GM19239 (cell line): ENCODE measurements at regions not wholly inside any gene's neighbourhood (a gene's known extent, or its start where the extent isn't known, plus 50 kb on each side); places are given as distances from the start of the nearest gene placed in this dataset.
"Not testable (repeated sequence)": the region's sequence is repeated elsewhere in the genome, so short reads cannot be mapped to it uniquely, and the experiment has no call there.

Experiments
- DNase-seq: peaks from one replicate; pipeline ENCODE4 v3.0.0; 2011; ENCODE audit warnings: low spot score; ENCODE audit not compliant: insufficient read length
- FAIRE-seq: peaks from 2 replicates; lab custom pipeline; 2011; peaks lifted over from hg19 to GRCh38; lab: Jason Lieb, UNC

DNA sequence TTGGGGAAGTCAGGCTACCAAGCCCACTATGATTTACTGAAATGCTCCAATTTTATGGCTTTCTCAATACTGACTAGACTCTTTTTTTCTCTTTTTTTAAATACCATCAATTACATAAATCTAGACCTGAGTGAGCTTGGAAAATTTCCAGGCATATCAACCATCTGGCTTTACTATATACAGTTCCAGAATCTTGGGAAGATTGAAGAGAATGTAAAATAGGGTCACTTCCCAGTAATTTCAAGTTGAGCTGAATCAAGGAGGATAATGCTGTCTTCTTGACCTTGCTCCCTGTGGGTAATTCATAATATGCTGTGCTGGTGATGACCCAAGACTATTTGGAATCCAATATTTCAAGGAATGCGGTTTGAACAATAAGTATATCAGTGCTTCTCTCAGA is 108.1 kb downstream of the MAP3K21 start:
- FAIRE-seq (no peak), DNase-seq (no peak)

DNA sequence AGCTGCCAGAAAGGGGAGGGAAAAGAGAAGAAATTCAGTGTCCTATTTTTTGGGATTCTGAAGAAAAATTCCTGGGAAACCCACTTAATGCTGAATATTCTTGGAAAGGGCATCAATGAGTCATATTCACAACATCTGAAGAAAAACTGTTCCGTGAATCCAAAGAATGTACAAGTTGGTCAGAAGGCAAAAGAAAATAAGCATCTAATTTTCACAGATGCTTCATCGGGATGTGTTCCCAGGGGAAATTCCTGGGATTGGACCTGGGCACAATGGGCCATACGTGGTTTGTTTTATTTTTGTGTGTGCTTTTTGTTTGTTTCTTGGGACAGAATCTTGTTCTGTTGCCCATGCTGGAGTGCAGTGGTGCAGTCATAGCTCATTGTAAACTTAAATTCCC is 112.2 kb downstream of the MAP3K21 start:
- FAIRE-seq (no peak), DNase-seq (no peak)

DNA sequence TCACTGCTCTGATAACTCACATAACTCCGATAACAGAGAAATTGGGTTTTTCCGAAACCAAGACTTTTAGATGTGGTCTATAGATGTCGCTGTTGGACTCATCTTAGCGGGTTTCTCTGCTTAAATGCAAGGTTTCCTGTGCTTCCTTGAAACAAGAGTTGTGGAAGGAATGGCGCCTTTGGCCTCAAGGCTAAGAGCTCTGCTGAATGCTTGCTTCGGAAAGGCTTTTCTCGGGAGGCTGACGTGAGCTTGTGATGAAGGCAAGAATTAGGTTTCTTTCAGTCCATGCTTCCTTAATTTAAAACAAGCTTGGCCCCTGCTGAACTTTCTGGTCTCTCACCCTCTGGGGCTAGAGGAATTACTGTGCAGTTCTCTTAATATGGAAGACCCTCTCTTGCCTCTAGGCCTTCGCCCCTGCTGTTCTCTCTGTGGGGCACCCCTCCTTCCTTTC is 113.5 kb downstream of the MAP3K21 start:
- DNase-seq = no peak
- peak; percentile 79 for FAIRE-seq

DNA sequence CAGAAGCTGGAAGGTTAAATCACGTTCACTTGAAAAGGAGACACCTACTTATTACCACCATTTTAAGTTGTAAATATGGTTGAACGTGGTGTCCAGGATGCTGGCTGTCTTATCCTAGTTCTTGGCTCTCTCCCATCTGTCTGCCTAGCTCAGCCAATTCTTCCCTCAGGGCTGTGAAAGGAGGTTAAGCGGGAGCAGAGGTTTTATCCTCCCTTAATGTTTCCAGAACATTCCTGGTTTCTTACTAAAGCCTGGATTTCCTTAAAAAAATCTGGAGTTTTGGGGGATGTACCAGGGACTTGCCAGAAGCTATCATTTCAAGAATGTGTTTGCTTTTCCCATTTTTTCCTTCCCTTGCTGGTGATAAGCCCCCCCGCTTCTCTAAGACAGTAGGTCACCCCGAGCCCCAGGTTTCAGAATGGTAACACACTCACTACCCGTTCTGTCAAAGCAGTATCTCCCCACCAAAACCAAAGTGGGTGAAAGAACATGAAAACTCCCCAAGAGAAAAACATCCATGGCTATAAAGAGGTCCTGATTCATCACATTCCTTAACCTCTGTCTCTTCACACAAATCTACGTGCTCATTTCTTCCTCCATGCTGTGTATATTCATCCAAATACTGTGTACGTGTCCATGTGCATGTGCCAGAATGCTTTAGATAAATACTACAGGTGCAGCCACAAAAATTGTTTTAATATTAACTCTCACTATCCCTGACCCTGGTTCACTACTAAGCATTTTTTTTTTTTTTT is 114.7 kb downstream of the MAP3K21 start:
- DNase-seq (no peak), FAIRE-seq (no peak)

- FAIRE-seq (no peak), DNase-seq (no peak)
Observed at GRCh38 chr1:233443040-233443760, 115.7 kb downstream of the MAP3K21 start.

DNA sequence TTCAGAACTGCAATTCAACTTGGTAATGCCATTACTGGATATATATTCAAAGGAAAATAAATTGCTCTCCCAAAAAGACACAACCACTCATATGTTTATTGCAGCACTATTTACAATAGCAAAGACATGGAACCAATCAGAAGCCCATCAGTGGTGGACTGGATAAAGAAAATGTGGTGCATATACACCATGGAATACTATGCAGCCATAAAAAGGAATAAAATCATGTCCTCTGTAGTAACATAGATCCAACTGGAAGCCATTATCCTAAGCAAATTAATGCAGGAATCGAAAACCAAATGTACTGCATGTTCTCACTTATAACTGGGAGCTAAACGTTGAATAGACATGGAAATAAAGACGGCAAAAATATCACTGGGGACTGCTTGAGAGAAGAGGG is 117.0 kb downstream of the MAP3K21 start:
- FAIRE-seq = no peak
- DNase-seq = no peak

DNA sequence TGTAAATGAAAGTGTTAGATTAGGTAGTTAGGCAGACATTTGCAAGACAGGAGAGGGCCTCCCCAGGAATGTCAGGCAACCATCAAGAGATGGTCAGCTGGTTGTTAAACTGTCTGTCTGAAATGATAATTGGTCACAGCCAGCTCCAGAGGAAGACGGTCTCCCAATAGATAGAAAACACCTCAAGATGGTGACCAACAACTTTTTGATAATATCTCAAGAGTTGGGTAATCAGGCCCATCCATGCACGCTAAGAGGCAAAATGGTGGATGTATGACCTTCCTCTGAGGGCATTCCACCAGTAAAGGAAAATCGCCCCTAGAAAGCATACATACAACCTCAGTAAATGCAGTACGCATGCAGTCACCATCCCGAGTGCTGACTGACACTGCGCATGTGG is 118.2 kb downstream of the MAP3K21 start:
- no peak for FAIRE-seq
- no peak for DNase-seq

GRCh38 chr1:233446935-233447334 is 119.4 kb downstream of the MAP3K21 start:
- DNase-seq = no peak
- FAIRE-seq = no peak

DNA sequence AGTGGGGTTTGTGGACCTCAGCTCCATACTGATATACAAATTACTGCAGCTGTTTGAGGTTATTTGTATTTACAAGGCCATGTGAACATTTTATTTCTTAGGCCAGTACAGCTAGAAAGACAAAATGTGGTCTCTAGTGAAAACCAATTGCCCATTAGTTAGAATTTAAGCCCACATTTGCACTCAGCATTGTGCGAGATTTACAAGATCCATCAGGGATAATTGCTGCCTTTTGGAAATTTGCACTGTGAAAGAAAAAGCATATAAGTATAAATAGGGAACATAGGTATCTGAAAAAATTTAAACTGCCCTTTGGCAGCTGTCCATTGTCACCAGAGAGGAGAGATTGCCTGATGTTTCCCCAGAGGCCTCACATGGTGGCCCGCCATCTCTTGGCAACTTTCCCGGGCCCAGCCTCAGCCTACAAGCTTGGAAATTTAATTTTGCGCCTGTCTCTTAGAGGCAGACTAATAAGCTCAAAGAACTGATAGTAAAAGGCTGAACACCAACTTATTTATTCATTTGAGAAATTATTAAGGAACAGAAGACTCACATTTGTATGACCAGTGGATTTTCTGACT is 120.7 kb downstream of the MAP3K21 start:
- DNase-seq (no peak), FAIRE-seq (no peak)

DNA sequence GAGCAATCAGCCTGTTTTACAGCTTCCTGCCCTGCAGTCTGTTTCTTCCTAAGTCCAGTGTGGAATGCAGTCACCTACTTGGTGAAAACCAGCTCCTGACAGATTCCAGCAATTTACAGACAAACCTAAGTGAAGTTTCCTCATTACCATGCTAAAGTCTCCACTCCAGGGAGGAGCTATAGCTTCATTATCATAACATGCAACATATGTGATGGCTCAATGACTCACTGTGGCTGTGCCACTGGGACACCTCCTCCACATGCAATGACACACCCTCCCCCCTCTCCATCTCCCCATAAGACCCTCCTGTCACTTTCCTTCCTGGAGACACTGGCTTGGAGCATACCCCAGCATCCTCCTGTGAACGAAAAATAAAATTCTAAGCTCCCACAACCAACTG is 125.2 kb downstream of the MAP3K21 start:
- FAIRE-seq (no peak), DNase-seq (no peak)

- DNase-seq = no peak
- FAIRE-seq = no peak
Observed at GRCh38 chr1:233453433-233454200, 126.1 kb downstream of the MAP3K21 start.

- FAIRE-seq = no peak
- DNase-seq = no peak
Observed at GRCh38 chr1:233459470-233459945, 132.0 kb downstream of the MAP3K21 start.

DNA sequence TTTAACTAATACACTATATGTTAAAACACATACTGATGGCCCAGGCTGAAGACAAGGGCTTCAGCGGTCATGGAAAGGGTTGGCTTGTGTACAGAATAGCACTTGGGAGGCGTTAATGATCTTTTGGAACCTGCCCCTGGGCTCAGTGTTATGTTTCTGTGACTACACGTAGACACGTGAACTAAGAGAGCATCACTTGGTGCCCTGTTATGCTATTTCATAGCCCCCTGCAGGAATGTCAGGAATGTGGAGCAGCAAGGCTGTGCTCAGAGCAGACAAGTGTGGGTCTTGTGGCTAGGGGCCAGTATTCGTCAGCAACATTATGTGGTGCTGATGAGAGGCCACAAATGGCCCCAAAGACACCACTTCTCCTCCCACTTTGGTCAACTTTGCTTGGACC is 132.4 kb downstream of the MAP3K21 start:
- FAIRE-seq = no peak
- DNase-seq = no peak

- FAIRE-seq (no peak), DNase-seq (no peak)
Observed at GRCh38 chr1:233460692-233461091, 133.2 kb downstream of the MAP3K21 start.

GRCh38 chr1:233461847-233462246 is 134.3 kb downstream of the MAP3K21 start:
- DNase-seq (no peak), FAIRE-seq (no peak)

DNA sequence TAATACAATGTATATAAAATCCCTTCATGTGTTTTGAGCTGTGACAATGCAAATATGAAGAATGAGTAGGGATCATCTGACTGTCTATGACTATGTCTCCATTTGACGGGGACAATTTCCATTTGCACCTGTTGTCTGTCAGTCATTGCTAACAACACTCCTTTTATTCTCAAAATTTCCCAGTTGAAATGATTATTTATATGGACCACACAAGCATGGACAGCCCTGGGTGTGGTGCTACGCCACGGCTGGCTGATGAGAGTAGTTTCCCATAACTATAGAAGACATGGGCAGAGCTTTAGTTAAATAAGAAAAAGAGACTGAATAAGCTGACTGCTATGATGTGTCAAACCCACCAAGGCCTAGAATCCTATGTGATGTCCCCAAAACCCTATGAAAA is 135.8 kb downstream of the MAP3K21 start:
- FAIRE-seq (no peak), DNase-seq (no peak)

GRCh38 chr1:233465745-233466343 is 138.3 kb downstream of the MAP3K21 start:
- FAIRE-seq (no peak), DNase-seq (no peak)

DNA sequence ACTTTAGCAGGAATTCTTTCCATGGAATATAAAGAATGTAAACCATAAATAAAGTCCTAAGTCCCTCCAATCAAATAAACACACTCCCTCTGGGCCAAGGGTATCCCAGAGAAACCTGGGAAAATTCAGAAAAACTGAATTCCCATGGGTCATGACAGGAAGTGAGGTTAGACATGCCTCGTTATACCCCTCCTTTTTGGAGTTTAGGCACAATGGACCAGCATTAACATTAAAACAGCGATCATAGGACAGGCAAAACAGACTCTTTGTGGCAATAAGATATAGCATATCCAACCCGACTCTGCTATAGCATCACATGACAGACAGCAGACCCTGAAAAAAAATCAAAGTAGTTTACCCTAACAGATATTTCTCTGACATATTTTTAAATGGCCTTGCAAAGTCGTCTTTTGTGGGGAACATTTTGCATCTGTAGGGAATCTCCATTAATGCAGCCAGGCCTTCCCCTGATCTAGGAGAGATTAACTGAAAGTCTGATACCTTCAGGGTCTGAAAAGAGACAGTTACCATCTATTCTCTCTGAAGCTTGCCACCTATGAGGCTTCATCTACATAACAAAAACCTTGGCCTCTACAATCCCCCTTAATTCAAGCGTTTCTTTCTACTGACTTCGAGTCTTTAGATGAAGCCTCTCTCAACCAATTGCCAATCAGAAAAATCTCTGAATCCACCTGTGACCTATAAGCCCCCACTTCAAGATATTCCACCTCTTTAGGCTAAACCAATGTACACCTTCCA is 143.0 kb upstream of the KCNK1 start:
- no peak for DNase-seq
- FAIRE-seq = no peak

DNA sequence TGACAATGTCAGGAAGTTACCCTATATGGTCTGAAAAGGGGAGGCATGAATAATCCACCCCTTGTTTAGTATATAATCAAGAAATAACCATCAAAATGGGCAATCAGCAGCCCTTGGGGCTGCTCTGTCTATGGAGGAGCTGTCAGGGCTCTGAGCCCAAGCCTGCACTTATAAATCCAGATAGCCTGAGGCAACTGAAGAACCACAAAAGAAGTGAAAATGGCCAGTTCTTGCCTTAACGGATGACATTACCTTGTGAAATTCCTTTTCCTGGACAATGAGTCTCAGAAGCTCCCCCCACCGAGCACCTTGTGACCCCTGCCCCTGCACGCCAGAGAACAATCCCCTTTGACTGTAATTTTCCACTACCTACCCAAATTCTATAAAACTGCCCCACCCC is 142.1 kb upstream of the KCNK1 start:
- not testable (repeated sequence) for FAIRE-seq, DNase-seq
